HepG2 (cell line): ENCODE measurements at regions not wholly inside any gene's neighbourhood (a gene's known extent, or its start where the extent isn't known, plus 50 kb on each side); places are given as distances from the start of the nearest gene placed in this dataset.

Experiments
- HNF4G ChIP-seq, 2 experiments: sonication (generic) in 1 of 2; formaldehyde crosslinking in 1 of 2; IDR thresholded peaks; 2 replicates each; pipeline versions ENCODE4 v1.4.0 to v1.6.1; 2011 to 2020; ENCODE audit warnings: borderline replicate concordance in 2 of 2, low read depth in 2 of 2, mild to moderate bottlenecking in 2 of 2, low read length in 1 of 2, missing genetic modification reagents in 1 of 2, moderate library complexity in 1 of 2
- POLR2A ChIP-seq, 2 experiments: IDR thresholded peaks; 2 replicates each; pipeline ENCODE4 v1.6.1; 2011; ENCODE audit warnings: low read depth in 2 of 2, low read length in 2 of 2, mild to moderate bottlenecking in 1 of 2, moderate library complexity in 1 of 2; ENCODE audit not compliant: insufficient read depth in 1 of 2
- ZNF20 ChIP-seq: sonication (generic); formaldehyde crosslinking; IDR thresholded peaks from 2 replicates; pipeline ENCODE4 v1.4.0; 2020; ENCODE audit warnings: mild to moderate bottlenecking, moderate library complexity, missing genetic modification reagents

DNA sequence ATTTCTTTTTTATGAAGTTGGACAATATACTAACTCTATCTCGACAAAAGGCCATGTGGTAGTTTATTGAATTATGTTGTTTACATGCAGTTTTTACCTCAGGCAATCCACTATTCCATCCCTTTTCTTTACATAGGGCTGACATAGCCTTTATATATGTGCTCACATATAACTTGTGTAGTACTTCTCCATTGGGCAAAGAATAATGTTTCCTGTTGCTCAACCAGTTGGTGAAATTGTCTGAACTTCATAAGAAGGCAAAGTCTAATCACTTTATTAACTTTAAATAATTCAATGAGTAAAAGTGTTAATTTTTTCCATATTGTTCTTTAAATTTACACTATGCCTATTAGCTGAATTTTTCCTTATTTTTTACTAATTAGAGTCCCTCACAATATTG lies 1272.1 kb downstream of the EPHA7 start:
- TF ChIP-seq ZNF20 (CRISPR knock-in tag) (no peak), HNF4G (IDR thresholded peaks at IDR 0.05; ENCODE audit: borderline replicate concordance, low read depth, low read length) (no peak), HNF4G (CRISPR knock-in tag; IDR thresholded peaks at IDR 0.05; ENCODE audit: borderline replicate concordance, low read depth) (no peak), POLR2A (IDR thresholded peaks at IDR 0.05; ENCODE audit: insufficient read depth in 1 of 2, low read depth in 2 of 2, low read length in 2 of 2) (no peak)
